HUES64 (cell line): ENCODE measurements at regions not wholly inside any gene's neighbourhood (a gene's known extent, or its start where the extent isn't known, plus 50 kb on each side); places are given as distances from the start of the nearest gene placed in this dataset.

ENCODE experiments used
- H3K27ac ChIP-seq: 2 replicates; pipeline ENCODE4 v1.7.0; 2013; ENCODE audit warnings: low read depth, low read length, inconsistent platforms
- H3K27me3 ChIP-seq: 2 replicates; pipeline ENCODE4 v1.6.1; 2013; ENCODE audit warnings: mild to moderate bottlenecking, low read length; ENCODE audit not compliant: insufficient read depth
- H3K36me3 ChIP-seq: 2 replicates; pipeline ENCODE4 v1.6.1; 2013; ENCODE audit warnings: mild to moderate bottlenecking, low read length; ENCODE audit not compliant: insufficient read depth
- H3K4me1 ChIP-seq: 2 replicates; pipeline ENCODE4 v1.6.1; 2013; ENCODE audit warnings: mild to moderate bottlenecking, low read length, moderate library complexity; ENCODE audit not compliant: insufficient read depth
- H3K4me3 ChIP-seq: 2 replicates; pipeline ENCODE4 v1.5.1; 2013; ENCODE audit warnings: mild to moderate bottlenecking, low read length, moderate library complexity
- H3K9ac ChIP-seq: 2 replicates; pipeline ENCODE4 v1.6.1; 2013; ENCODE audit warnings: mild to moderate bottlenecking, low read depth, low read length
- H3K9me3 ChIP-seq: 2 replicates; pipeline ENCODE4 v1.6.1; 2013; ENCODE audit warnings: low read depth, low read length; ENCODE audit not compliant: insufficient read depth
- WGBS: fragments of 150-250, 120-280 bp; methylation state at CpG from one replicate; pipeline ENCODE4 v1.1.7; 2013; ENCODE audit warnings: missing lambda C conversion rate; 5-methylcytosine and 5-hydroxymethylcytosine counted together

DNA sequence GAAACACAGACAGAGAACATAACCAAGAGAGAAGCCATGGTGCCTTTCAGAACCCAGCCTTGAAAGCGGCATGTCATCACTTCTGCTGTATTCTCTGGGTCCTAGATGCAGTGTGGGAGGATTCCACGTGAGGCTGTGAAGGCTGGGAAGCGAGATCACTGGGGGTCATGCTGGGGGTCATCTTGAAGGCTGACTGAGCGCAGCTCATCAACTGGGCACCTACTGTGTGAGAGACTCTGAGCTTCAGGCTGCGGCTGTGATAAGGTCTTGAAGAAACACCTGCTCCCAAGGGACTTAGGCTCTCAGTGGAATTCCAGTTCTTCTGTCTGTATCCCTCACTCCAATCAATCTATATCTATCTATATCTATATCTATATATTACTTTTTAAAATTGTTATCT lies 91.8 kb upstream of the KLF13 start:
- Histone ChIP-seq H3K9me3 (no peaks in the 10 kb centered on the region), H3K27me3 (no peaks in the 10 kb centered on the region), H3K9ac (no peak overlapping the region), H3K4me1 (peaks cover 7% of the 10 kb centered on the region; the same call in 1 of the 2 replicates), H3K36me3 (no peaks in the 10 kb centered on the region), H3K27ac (no peak overlapping the region), H3K4me3 (no peak overlapping the region)
- 76% methylated on average over 5 of the region's 5 CpGs for WGBS

DNA sequence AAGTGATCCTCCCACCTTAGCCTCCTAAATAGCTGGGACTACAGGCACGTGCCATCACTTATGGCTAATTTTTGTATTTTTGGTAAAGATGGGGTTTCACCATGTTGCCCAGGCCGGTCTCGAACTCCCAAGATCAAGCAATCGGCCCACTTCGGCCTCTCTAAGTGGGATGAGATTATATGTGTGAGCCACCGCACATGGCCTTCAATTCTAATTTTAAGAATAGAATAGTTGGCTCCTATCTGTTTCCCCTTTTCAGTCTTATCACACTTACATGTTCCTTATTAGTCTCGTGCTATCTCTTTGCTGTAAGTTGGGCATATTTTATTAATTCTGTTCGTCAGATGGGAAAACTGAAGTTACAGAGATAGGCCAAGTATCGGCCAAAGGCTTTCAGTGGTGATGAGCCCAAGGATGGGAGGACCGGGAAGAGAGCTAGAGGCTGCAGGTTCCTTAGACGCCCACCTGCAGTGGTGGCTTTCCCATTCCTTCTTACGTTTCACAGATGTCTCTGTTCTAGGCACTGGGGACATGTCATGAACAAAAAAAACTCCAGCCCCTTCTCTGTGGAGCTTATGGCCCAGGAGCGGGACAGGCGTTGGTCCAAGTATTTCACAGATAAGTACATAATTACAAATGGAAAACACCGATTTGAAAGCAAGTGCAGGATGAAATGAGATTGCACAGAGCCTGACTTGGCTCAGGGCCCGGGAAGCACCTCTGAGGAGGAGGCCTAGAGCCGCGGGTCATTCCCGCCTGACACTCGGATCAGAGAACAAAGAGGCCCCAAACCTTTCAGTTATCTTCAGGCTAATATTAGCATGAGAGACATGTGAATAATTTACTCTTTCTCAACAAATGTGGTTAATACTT lies 91.1 kb upstream of the KLF13 start:
- Histone ChIP-seq H3K36me3 (no peaks in the 10 kb centered on the region), H3K9ac (no peak overlapping the region), H3K4me1 (peaks cover 7% of the 10 kb centered on the region; the same call in 1 of the 2 replicates), H3K9me3 (no peaks in the 10 kb centered on the region), H3K27me3 (no peaks in the 10 kb centered on the region), H3K4me3 (no peak overlapping the region), H3K27ac (no peak overlapping the region)
- 88% methylated on average over 19 of the region's 20 CpGs for WGBS

DNA sequence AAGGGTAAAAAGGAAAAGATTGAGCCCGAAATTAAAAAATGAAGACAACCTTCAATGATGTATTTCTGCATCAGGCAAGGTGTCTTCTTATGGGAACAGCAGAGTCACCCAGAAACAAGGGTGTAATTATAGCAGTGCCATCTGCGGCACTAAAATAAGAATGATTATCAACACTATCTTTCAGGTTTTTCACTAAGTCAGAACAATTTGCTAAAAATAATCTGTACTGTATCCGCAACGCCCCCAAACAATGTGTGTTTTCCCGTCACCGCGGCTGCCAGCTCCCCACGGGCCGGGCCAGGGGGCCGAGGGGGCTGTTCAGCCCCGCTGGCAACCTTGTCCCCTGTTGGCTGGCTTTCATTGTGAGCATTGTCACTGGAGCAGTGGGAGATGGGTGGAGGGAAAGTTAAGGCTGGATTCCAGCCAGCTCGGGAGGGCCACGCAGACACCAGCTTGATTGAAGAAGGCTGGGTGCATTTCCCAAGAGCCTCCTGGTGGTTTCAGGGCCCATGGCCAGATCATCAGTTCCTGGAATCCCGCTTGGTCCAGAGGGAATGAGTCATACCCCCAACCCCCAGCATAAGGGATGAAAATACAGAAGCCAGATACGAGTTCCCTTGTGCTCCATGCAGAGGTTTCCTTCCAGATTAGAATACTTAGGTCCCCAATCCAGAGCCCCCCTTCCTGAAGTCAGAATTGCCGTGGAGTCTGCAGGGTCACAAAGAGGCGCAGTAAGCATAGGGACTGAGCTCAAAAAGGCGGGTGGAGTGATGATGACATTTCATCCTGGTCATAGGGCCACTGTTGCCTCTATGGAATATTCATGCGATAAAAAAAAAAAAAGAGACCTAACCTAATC lies 90.2 kb upstream of the KLF13 start:
- Histone ChIP-seq H3K4me1 (peaks cover 7% of the 10 kb centered on the region; the same call in 1 of the 2 replicates), H3K27me3 (no peaks in the 10 kb centered on the region), H3K36me3 (no peaks in the 10 kb centered on the region), H3K4me3 (no peak overlapping the region), H3K9ac (no peak overlapping the region), H3K9me3 (no peaks in the 10 kb centered on the region), H3K27ac (no peak overlapping the region)
- WGBS, result 76% methylated on average over 19 of the region's 19 CpGs

- Histone ChIP-seq H3K36me3 (no peaks in the 10 kb centered on the region), H3K27me3 (no peaks in the 10 kb centered on the region), H3K4me1 (peaks cover 7% of the 10 kb centered on the region; the same call in 1 of the 2 replicates), H3K9me3 (no peaks in the 10 kb centered on the region), H3K9ac (no peak overlapping the region), H3K4me3 (no peak overlapping the region), H3K27ac (no peak overlapping the region)
- WGBS, result 87% methylated on average over 2 of the region's 3 CpGs
These were observed 89.7 kb upstream of the KLF13 start for GRCh38 chr15:31237043-31237324.

- Histone ChIP-seq H3K27me3 (no peaks in the 10 kb centered on the region), H3K36me3 (no peaks in the 10 kb centered on the region), H3K27ac (no peak overlapping the region), H3K4me1 (peaks cover 7% of the 10 kb centered on the region; the same call in 1 of the 2 replicates), H3K9me3 (no peaks in the 10 kb centered on the region), H3K4me3 (no peak overlapping the region), H3K9ac (no peak overlapping the region)
- WGBS, result 87% methylated on average over 1 of the region's 1 CpG
These were observed 87.7 kb upstream of the KLF13 start for GRCh38 chr15:31238906-31239305.

- Histone ChIP-seq H3K4me1 (peaks cover 7% of the 10 kb centered on the region; the same call in 1 of the 2 replicates), H3K4me3 (no peak overlapping the region), H3K27ac (no peak overlapping the region), H3K9ac (no peak overlapping the region), H3K9me3 (no peaks in the 10 kb centered on the region), H3K36me3 (no peaks in the 10 kb centered on the region), H3K27me3 (no peaks in the 10 kb centered on the region)
- WGBS, result 94% methylated on average over 4 of the region's 4 CpGs
These were observed 87.2 kb upstream of the KLF13 start for GRCh38 chr15:31239409-31239808.

DNA sequence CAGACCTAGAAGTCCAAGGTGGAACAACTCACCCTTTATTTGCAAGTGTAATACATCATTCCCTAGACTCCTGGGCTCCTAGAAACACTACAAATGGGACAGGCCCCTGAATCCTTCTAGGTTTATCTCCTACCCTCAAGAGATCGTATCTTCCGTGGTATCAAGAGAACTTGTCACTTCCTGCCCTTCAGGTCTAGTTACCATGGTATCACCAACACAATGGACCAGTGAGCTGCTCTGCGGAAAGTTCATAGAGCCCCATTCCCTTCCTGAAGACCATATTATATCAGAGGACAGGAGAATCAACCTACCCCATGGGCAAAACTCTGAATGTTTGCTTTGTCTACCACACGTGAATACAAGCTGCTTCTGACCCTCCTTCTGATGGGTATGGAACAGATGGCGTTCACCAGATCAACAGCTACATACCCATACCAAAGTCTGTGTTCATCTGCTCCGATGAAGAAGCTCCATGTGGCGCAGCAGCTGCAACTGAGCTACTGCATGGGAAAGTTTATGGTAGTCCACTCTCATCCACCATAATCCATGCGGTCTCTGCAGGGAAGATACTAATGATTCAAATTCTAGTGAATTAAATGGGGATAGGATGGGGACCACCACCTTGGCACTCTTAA lies 84.6 kb upstream of the KLF13 start:
- 92% methylated on average over 7 of the region's 8 CpGs for WGBS
- no peaks in the 10 kb centered on the region for H3K9me3 ChIP-seq
- no peak overlapping the region for H3K27ac ChIP-seq
- no peaks in the 10 kb centered on the region for H3K27me3 ChIP-seq
- no peaks in the 10 kb centered on the region for H3K4me1 ChIP-seq
- no peak overlapping the region for H3K9ac ChIP-seq
- H3K4me3 ChIP-seq, result no peak overlapping the region
- no peaks in the 10 kb centered on the region for H3K36me3 ChIP-seq

DNA sequence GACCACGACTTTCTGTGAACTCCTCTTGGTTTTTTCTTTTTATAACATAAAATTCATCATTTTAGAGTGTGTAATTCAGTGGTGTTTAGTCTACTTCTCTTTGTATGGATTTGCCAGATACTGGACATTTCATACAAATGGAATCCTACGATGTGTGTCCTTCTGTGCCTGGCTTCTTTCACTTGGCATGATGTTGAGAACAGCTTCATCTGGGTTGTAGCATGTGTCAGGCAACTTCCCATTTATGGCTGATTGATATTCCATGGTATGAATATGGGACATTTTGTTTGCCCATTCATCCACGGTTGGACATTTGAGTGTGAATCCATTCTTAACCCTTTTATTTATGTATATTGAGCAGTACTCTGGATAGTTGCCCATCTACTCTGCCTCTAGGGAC lies 82.7 kb upstream of the KLF13 start:
- Histone ChIP-seq H3K4me1 (no peaks in the 10 kb centered on the region), H3K9me3 (no peaks in the 10 kb centered on the region), H3K27me3 (no peaks in the 10 kb centered on the region), H3K4me3 (no peak overlapping the region), H3K36me3 (no peaks in the 10 kb centered on the region), H3K9ac (no peak overlapping the region), H3K27ac (no peak overlapping the region)
- WGBS, result 70% methylated on average over 3 of the region's 3 CpGs

- Histone ChIP-seq H3K4me3 (no peak overlapping the region), H3K4me1 (no peaks in the 10 kb centered on the region), H3K9me3 (no peaks in the 10 kb centered on the region), H3K36me3 (no peaks in the 10 kb centered on the region), H3K9ac (no peak overlapping the region), H3K27me3 (no peaks in the 10 kb centered on the region), H3K27ac (no peak overlapping the region)
- WGBS, result 96% methylated on average over 4 of the region's 4 CpGs
These were observed 81.4 kb upstream of the KLF13 start for GRCh38 chr15:31245135-31245689.

DNA sequence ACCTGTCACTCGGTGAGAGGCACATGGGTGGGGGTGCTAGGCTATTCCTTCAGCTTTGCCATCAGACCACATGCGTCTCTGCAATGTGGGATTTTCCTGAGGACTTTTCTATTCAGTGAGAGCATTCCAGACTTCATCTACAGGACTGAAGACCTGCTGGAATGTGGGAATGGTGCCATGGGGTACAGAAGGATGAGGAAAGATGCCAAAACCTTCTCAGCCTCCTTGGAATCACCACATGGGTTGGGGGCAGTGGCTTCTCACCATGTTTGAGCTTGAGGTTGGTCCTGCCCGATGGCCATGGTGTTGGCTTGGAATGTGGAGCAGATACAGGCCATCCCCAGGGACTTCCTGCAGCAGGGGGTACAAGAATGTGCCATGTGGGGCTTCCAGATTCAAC lies 80.9 kb upstream of the KLF13 start:
- H3K9me3 ChIP-seq, result no peaks in the 10 kb centered on the region
- no peaks in the 10 kb centered on the region for H3K27me3 ChIP-seq
- H3K4me1 ChIP-seq, result no peaks in the 10 kb centered on the region
- no peak overlapping the region for H3K27ac ChIP-seq
- H3K36me3 ChIP-seq, result no peaks in the 10 kb centered on the region
- WGBS, result 88% methylated on average over 3 of the region's 3 CpGs
- H3K9ac ChIP-seq, result no peak overlapping the region
- no peak overlapping the region for H3K4me3 ChIP-seq

GRCh38 chr15:31247404-31247803 lies 79.2 kb upstream of the KLF13 start:
- no peaks in the 10 kb centered on the region for H3K4me1 ChIP-seq
- H3K9me3 ChIP-seq, result no peaks in the 10 kb centered on the region
- H3K27ac ChIP-seq, result no peak overlapping the region
- H3K36me3 ChIP-seq, result no peaks in the 10 kb centered on the region
- 92% methylated on average over 13 of the region's 13 CpGs for WGBS
- H3K9ac ChIP-seq, result no peak overlapping the region
- H3K4me3 ChIP-seq, result no peak overlapping the region
- no peaks in the 10 kb centered on the region for H3K27me3 ChIP-seq
